ENCODE measurements at regions not wholly inside any gene's neighbourhood (a gene's known extent, or its start where the extent isn't known, plus 50 kb on each side); places are given as distances from the start of the nearest gene placed in this dataset.

DNA sequence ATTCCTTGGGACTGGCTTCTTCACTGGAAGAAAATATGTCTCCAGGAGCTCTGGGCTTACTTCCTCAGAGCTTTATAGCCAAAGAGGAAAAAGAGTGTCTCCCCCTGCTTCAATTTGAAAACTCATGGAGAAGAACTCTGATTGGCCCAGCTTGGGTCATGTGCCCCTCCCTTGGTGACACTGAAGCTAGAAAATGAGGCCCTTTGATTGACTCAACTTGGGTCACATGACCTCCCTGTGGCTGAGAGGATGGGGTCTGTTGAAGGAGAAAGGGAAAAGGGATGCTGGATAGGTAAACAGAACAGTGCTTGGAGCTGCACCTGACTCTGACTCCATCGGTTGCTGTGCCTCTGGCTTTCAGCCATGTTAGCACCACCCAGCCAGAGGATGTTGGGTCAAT, 70.6 kb upstream of the KSR1 start:
- TF ChIP-seq, protein P1, sequence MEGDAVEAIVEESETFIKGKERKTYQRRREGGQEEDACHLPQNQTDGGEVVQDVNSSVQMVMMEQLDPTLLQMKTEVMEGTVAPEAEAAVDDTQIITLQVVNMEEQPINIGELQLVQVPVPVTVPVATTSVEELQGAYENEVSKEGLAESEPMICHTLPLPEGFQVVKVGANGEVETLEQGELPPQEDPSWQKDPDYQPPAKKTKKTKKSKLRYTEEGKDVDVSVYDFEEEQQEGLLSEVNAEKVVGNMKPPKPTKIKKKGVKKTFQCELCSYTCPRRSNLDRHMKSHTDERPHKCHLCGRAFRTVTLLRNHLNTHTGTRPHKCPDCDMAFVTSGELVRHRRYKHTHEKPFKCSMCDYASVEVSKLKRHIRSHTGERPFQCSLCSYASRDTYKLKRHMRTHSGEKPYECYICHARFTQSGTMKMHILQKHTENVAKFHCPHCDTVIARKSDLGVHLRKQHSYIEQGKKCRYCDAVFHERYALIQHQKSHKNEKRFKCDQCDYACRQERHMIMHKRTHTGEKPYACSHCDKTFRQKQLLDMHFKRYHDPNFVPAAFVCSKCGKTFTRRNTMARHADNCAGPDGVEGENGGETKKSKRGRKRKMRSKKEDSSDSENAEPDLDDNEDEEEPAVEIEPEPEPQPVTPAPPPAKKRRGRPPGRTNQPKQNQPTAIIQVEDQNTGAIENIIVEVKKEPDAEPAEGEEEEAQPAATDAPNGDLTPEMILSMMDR (IDR thresholded peaks at IDR 0.05 in 4 of 5, conservative IDR thresholded peaks at IDR 0.05 in 1 of 5): no peak
- TF ChIP-seq POLR2A (IDR thresholded peaks at IDR 0.05): no peak

Data from gastrocnemius medialis (tissue), 4 donors.